ENCODE measurements at regions not wholly inside any gene's neighbourhood (a gene's known extent, or its start where the extent isn't known, plus 50 kb on each side); places are given as distances from the start of the nearest gene placed in this dataset.

- no peak for DNase-seq (ENCODE audit: low read depth, low spot score)
Measured at GRCh38 chr9:94159069-94159939, 75.0 kb downstream of the PTPDC1 start.

DNA sequence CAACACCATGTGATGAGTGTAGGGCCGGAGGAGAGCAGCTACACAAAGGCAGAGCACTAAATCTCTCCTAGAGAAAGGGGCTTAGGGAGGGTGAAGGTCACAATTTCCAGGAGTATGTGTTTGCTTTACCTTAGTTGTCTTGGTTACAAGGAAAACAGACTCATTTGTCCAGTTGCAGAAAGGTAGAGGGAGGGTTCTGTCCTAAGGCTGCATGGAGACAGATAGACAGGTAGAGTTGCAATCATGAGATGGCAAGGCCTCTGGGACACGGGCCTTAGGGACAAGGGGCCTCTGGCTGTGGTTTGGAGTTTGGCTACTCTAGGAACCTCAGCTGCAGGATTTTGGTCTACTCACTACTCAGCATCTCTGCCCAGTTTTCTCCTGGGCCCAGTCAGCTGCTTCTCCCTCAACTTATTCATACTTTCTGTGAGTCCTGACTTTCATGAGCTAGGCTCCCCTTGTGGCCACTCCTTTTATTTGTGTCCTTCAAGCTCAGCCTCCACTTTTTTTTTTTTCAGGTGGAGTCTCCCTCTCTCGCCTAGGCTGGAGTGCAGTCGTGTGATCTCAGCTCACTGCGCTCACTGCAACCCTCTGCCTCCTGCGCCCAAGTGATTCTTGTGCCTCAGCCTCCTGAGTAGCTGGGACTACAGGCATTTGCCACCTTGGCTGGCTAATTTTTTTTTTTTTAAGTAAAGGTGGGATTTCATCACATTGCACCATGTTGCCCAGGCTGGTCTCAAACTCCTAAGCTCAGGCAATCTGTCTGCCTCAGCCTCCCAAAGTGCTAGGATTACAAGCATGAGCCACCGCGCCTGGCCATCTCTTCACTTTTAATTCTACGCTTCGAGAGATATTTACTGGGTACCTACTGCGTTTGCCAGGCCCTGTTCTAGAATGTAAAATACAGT lies 76.6 kb downstream of the PTPDC1 start:
- DNase-seq (ENCODE audit: low read depth, low spot score) = no peak

DNA sequence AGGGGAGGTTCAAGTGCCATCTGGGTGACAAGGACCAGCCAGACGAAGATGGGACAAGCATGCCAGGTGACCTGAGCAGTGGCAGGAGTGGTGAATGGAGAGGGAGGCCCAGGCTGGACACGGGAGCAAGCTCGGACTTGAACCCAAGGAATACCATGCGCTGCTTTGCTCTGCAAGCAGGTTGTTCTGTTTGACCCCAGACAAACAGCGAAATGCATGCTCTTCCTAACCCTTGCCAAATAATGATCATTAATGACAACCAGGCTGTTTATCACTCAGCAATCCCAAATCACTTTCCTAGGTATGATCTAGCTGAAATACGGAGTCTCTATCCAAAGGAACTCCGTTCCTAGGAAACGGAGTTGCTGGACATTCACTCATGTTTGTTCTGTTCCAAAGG lies 77.4 kb downstream of the PTPDC1 start:
- DNase-seq (ENCODE audit: low read depth, low spot score) = no peak

DNA sequence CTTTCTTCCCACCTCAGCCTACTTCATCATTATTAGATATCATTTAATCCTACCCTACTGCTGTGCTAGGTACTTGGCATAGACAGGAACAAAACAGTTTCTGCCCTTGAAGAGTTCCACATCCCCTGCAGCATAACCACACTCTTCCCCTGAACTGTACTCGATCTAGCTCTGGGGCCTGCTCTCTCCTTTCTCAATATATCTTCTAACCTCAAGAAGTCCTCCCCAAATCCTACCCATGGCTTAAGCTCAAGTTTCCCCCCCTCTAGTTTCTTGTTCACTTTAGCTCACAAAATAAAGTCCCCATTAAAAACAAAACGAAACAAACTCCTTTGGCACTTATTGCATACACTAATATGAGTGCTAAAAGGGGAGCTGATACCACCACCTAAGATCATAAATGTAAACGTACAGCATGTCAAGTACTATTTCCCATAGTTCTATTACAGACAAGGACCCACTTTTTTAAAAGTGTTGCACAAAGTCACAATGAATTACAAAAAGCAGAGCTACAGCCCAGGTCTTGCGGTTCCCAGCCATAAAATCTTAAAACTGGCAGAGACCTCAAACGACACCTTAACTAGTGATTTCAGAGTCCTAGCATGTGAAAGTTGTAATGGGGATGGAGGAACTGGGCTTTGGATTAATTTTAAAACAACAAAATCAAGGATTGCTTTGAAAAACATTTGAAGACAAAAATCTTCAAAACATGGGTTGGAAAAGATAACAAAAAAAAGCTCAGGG lies 80.7 kb downstream of the PTPDC1 start:
- DNase-seq (ENCODE audit: low read depth, low spot score) = no peak

DNA sequence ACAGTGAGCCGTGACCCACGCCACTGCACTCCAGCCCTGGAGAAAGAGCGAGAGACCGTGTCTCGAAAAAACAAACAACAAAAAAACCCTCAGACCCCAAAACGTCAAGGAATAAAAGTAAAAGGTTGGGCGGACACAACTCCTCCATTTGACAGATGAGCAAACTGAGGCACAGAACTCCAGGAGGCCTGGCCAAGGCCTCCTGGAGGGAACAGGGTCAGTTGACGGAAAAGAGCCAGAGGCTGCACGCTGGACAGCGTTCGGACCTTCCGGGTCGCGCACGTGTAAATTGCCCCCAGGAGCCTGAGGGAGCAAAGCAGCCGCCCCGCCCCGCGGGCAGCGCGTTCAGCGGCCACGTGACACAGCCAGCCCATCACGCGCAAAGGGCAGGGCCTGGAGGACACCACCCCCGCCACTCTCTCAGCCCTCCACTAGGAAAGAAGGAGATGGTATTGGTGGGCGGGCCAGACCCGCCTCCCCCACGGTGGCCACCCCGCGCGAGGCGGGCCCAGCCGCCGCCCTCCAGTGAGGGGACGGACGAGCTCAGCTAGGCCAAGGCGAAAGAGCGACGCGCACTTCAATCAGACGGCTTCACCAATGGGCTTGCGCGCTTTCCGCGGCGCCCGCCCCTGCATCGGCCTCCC lies 81.5 kb downstream of the PTPDC1 start:
- peak; percentile 100 for DNase-seq (ENCODE audit: low read depth, low spot score)

GRCh38 chr9:94166236-94166975 lies 82.1 kb downstream of the PTPDC1 start:
- DNase-seq (ENCODE audit: low read depth, low spot score) = peak; percentile 99

DNA sequence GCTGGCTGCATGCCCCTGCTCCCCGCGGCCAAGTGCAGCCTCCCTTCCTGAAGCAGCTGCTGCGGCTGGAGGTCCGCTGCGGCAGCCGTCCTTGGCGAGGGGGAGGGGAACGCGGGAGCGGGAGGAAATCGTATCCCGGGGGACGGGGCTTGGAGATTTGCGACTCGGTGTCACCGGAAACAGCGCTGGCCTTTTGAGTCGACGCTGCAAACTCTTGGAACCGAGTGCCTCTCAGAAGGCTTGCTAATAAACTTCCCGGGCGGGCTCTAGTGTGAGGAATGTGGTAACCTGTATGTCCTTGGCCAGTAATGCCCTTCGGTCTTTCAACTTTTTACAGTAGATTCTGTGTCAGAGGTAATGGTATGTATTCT lies 82.7 kb downstream of the PTPDC1 start:
- DNase-seq (ENCODE audit: low read depth, low spot score) = peak; percentile 84

GRCh38 chr9:94167376-94167890 lies 83.2 kb downstream of the PTPDC1 start:
- no peak for DNase-seq (ENCODE audit: low read depth, low spot score)

- no peak for DNase-seq (ENCODE audit: low read depth, low spot score)
Measured at GRCh38 chr9:94168203-94169000, 84.1 kb downstream of the PTPDC1 start.

GRCh38 chr9:94169968-94170367 lies 85.7 kb downstream of the PTPDC1 start:
- no peak for DNase-seq (ENCODE audit: low read depth, low spot score)

GRCh38 chr9:94173632-94174031 lies 85.5 kb upstream of the ZNF169 start:
- no peak for DNase-seq (ENCODE audit: low read depth, low spot score)

DNA sequence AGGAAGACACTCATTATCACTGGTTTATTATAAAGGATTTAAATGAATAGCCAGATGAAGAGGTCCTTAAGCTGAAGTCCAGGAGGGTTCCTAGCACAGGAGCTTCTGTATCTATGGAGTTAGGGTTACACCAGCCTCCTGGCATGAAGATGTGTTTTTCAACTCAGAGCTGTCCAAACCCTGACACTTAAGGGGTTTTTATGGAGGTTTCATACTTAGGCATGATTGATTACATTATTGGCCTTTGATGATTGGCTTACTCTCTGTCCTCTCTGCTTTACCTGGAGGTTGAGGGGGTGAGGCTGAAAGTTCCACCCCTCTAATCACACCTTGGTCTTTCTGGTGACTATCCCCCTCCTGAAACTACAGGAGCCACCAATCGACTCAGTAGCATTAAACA lies 84.9 kb upstream of the ZNF169 start:
- DNase-seq (ENCODE audit: low read depth, low spot score) = no peak

DNA sequence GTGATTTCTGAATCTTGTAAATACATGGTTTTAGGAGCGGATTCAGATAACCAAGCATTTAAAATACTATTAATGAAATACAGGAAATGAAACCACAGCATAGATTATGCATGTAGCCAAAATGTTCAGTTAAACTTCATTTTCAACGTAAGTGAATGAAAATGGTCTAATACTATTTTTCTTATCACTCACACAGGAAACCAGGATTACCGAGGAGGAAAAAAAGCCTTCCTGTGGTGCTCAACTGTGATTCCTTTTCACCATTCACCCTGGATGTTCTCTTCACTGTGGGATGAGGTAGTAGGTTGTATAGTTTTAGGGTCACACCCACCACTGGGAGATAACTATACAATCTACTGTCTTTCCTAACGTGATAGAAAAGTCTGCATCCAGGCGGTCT lies 83.4 kb upstream of the ZNF169 start:
- DNase-seq (ENCODE audit: low read depth, low spot score) = no peak

DNA sequence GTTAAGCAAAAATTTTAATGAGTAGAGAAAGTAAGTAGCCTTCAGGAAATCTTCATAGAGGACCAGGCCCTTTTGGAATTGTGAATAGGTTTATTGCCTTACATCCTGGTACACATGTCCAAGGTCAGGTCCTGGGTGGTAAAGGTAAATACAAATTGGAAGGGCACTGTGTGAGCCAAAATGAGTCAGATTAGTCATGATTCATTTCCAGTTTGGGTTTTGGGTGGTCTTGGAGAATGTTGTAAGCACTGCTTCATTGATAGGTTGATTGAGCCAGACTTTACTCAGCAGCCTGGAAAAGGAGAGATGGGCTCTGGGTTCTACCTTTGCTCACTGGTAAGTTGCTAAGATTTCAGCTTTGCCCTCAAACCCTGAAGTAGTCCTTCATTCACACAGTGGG lies 82.5 kb upstream of the ZNF169 start:
- no peak for DNase-seq (ENCODE audit: low read depth, low spot score)

DNA sequence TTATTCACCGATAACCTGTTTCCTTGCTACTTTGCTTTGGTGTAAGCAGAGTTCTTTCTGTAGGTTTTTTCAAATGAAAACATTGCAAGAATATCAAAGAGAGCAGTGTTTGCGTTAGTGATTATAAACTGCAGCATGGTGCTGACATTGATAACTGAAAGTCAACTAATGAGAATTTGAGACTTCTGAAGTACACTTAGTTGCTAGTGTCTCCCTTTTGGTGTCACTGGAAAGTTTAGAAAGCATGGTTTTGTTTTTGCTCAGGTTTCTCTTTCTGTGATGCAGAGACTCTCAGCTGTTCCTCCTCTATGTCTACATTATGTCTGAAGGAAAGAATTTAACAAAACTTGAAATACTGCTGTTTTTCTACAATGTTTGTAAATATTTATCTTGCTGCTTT lies 80.2 kb upstream of the ZNF169 start:
- no peak for DNase-seq (ENCODE audit: low read depth, low spot score)

DNA sequence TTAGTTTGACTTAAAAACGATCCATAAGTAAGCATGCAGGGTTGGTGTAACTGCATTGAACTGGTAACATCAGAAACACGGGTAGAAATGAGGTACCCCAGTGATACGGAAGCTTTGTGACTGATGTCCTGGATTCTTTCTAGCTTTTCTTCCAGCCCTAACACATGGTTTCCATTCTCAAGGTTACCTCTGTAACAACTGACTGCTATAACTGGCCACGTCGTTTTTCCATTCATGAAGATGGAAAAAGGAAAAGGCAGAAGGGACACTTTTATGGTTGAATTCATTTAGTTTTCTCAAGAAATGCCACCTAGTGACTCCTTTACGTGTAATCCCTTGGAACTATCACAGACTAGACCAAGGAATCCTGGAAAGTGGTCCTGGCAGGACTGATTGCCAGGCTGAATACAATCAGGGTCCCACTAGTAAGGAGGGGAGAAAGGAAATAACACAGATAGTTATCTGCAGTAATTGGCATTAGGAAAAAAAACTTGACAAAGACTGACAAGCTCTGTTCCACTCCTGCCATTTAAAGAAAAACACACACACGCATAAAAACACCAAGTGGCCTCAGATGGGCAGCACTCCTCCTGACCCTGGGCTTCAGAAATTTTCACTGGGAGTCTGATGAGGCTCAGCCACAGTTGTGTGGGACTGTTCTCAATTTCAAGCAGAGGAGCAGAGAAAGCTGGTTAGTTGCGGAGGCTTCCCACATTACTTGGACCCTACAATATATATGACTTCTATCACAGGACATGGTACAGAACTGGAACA lies 77.5 kb upstream of the ZNF169 start:
- DNase-seq (ENCODE audit: low read depth, low spot score) = no peak

DNA sequence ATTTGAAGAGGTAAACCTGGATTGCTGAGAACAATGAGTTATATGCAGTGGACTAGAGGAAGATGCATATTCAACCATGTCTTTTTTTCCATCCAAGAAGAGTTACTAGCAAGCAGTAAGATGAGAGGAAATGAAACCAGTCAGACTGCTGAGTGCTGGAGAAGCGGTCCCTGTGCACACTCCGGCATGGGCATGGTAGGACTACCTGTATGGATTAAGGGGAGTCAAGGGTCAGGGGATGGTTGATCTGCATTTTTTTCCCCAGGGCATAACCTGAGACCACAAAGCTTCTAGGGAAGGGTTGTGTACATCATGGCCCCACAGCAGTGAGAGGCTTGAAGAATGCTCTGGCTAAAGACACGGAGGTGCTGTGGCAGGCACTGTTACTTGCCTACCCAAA lies 76.6 kb upstream of the ZNF169 start:
- DNase-seq (ENCODE audit: low read depth, low spot score) = peak; percentile 72

- no peak for DNase-seq (ENCODE audit: low read depth, low spot score)
Measured at GRCh38 chr9:94183240-94183999, 75.7 kb upstream of the ZNF169 start.
